NCI-H1105 treated with DMSO at 0.1 percent for 48 hours (cell line): ENCODE measurements at regions not wholly inside any gene's neighbourhood (a gene's known extent, or its start where the extent isn't known, plus 50 kb on each side); places are given as distances from the start of the nearest gene placed in this dataset.
"Not testable (repeated sequence)": the region's sequence is repeated elsewhere in the genome, so short reads cannot be mapped to it uniquely, and the experiment has no call there.

ENCODE experiments used
- DNase-seq: peaks from one replicate; lab custom pipeline; 2025; lab: John Stamatoyannopoulos, UW

DNA sequence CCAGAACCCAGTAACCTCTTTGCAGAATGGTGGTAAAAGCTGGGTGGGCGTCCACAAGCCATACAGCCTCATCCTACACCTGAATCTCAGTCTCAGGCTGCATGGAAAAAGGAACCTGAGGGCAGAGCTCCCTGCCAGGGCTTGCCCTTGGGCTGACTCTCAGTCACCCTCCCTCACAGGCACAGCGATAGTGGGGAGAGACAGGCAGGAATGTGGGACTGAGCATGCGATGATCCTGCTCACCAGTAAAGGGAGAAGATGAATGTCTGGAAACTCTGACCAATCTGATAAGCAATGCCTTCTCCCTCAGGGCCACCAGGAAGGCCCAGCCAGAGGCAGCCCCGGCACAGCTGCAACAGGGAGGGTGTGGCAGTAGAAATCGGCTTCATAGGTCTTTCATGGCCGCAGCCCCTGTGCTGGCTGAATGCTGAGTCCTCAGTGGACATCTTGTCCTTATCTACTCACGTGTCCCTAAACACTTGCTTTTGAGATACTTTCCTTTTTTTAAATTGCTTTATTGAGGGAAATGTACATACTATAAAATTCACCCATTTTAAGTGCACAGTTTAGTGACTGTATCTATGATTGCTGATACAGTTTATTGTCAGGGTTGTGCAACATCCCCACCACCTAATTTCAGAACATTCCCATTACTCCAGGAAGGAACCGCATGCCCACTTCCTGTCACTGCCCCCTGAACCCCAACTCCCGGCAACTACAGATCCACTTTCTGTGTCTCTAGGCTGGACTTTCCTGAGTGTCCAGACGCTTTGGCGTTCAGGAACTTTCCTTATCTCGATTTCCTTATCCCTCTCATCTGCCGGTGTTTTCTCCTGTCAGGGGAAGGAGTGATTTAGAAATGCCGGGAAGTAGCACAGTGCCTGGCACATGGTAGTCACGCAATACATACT lies 258.1 kb downstream of the PCNX1 start:
- DNase-seq, result no peak

GRCh38 chr14:71166180-71166837 lies 259.1 kb downstream of the PCNX1 start:
- no peak for DNase-seq

- DNase-seq, result not testable (repeated sequence)
Observed at GRCh38 chr14:71167325-71167950, 260.2 kb downstream of the PCNX1 start.

- DNase-seq, result not testable (repeated sequence)
Observed at GRCh38 chr14:71168161-71168560, 260.9 kb downstream of the PCNX1 start.

DNA sequence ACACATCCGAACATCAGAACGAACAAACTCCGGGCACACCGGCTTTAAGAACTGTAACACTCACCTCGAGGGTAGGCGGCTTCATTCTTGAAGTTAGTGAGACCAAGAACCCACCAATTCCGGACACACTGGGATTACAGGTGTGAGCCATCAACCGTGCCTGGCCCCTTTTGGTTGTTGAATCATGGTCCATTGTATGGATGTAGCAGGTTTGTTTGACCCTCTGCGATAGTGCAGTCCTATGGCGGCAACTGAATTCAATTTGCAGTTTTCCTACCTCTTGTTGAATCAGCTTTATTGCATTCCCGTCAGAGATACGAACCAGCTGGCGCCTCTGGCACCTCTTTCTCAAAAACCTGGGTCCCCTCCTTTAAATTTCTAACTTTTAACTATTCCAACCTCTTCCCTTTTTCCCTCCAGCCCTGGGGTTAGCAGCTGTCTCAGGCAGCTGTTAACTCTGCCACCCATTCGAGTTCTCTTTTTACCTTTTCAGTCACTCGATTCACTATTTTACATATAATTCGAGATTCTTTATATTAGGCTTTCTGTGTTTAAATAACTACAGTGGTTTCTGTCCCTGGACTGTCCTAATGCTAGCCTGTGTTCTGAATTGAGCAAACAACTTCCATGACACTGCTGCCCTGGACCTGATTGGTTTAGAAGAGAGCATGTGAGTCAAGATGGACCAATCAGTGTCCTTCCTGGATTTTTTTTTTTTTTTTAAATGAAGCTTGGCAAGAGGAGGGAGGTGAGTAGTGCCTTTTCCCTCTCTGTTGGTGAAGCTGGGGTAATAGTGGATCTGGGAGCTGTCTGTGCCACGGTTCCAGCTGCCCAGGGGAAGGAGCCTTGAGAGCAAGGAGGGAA lies 261.5 kb downstream of the PCNX1 start:
- DNase-seq, result no peak

- no peak for DNase-seq
Observed at GRCh38 chr14:71169861-71170260, 262.6 kb downstream of the PCNX1 start.

DNA sequence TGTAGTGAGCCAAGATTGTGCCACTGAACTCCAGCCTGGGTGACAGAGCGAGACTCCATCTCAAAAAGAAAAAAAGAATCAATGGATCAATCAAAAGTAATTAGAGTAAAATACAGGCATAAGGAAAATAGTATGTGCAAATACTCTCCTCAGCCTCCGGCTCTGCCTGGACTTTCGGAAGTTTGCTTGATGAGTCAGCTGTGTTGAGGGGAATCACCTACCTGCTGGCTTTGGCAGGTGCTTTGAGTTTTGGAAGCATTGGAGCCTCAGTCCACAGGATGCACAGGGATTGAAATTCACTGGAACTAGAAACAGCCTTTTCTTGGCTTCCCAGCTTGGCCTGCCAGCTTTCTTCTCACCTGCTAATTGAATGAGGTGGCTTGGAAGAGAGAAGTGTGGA lies 268.2 kb downstream of the PCNX1 start:
- no peak for DNase-seq

GRCh38 chr14:71179066-71179465 lies 271.8 kb downstream of the PCNX1 start:
- DNase-seq, result no peak

DNA sequence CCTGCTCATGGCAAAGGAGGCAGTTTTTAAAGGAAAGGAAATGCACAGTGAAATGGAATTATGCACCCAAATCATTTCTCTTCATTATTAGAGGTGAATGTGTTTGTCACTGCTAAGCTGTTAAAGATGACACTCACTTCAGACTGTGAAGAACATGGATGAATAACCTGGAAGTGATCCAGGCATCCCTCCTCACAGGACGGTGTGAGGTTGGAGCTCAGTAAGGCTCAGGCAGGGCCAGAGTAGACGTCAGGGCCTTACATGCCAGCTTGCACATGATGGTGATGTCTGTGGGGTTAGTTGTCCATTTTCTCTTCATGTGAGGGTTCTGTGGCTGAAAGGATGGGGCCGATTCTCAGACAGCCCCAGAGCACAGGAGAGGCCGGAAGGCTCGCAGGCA lies 273.1 kb downstream of the PCNX1 start:
- DNase-seq, result no peak

GRCh38 chr14:71181215-71182003 lies 274.1 kb downstream of the PCNX1 start:
- DNase-seq, result no peak

DNA sequence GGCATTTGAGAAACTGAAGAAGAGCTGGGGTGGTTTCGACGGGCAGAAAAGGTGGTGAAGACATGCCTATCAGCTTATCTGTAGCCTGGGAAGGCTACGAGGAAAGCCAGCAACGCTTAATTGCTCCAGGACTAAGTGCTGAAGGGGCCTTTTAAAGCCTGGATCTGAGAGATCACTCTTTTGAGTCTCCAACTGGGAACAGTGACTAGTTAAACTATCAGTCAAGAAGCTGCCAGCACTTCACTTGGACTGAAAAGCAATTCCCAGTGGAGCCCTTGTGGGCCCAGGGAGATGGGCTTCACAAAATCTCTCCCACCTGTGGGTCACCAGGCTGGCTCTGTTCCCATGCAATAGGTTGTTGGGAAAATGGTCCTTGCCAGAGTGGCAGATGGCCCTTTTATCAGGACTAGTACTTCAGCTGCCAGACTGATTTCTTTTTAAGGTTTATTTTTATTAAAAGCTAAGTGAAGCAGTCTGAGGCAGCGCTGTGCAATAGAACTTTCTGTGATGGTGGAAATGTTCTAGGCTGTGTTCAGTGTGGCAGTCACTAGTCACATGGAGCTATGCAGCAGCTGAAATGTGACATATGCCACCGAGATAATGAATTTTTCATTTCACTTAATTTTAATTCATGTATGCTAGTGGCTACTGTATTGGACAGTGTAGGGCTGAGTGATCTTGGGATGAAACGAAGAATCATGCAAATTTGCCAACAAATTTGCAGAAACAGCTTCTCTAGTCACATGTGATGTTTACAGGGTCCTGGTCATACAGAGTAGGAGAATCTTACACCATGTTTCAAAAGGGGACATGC lies 276.8 kb downstream of the PCNX1 start:
- DNase-seq, result peak; percentile 78

GRCh38 chr14:71185637-71186036 lies 278.4 kb downstream of the PCNX1 start:
- no peak for DNase-seq

DNA sequence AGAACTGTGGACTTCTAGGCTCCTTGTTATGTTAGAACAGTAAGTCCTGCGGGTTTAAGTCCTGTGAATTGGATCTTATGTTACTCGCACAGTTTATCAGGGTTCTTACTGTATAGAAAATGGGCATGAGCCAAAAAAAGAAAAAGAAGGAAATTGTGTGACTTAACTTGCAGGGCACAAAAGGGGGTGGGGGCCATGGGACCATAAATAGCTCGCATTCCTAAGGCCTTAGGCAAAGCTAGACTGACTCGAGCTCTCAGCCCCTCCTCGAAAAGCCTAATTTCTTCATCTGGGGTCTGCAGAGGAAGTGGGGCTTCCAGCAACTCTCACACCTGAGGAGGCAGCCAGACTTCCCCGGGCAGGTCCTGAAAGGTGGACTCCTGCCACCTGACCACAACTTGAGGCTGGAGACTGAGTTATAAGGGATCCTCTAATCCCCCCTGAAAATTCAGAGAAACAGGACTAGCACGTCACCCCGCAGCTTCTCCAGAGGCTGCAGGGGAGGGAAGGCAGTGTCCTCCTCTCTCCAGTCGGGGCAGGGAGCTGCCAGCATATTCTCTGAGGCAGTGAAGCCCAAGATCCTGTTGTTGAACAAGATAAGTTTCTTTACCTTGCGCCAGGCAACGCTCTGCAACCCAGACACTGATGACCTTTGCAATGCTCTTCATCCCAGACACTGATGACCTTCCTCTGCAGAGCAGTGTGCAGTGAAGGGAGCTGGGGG lies 280.5 kb downstream of the PCNX1 start:
- no peak for DNase-seq

DNA sequence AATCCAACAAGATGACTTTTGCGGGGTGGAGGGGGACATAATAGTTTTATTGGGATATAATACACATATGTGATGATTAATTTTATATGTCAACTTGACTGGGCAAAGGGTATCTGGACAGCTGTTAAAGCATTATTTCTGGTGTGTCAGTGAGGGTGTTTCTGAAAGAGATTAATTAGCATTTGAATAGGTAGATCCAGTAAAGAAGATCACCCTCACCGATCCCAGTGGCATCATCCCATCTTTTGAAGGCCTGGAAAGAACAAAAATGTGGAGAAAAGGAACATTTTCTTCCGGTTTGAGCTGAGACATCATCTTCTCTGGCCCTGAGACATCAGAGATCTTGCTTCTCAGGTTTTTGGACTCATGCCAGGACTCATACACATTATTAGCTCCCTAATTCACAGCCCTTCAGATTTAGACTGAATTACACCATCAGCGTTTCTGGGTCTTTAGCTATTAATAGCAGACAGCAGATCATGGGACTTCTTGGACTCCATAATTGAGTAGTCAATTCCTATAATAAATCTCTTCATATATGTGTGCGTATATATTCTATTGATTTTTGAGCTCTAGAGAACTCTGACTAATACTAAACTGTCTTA lies 283.6 kb downstream of the PCNX1 start:
- DNase-seq, result peak; percentile 64

DNA sequence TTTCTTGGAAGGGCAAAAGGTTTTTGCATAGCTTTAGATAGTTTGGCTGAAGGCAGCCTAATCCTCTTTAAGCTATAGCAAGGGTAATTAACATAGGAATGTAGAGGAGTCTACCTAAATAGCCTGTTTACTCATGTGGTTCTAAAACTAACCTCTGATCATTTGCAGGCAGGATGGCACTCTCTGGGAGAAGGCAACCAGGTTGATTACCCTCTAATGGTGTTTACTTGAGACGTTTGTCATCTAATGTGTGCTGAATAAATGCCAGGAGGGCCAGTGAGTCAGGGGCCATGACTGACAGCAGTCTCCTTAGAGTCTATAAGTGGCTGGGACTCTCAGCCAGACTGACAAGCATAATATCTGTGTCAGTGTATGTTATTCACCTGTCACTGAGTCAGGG lies 286.4 kb downstream of the PCNX1 start:
- no peak for DNase-seq

DNA sequence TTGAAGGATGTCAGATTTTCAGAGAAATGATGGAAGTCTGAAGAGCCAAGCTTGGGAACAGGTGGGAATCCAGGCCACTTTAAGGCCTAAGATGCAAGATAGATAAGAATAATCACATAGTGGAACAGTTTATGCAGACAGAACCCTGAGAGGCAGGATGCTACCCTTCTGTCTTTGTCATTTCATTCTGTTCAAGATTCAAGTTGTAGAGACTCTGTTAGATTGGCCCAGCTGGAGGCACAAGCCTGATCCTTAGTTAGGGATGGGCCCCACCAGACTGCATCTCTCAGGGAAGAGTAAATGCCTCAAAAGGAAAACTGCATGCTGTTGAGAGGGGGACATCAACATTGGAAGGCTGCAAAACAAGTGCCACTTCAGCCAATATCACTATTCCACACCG lies 287.0 kb downstream of the PCNX1 start:
- DNase-seq, result no peak

GRCh38 chr14:71196921-71197320 lies 289.7 kb downstream of the PCNX1 start:
- DNase-seq, result no peak

- no peak for DNase-seq
Observed at GRCh38 chr14:71198687-71199086, 291.4 kb downstream of the PCNX1 start.

GRCh38 chr14:71201840-71202239 lies 294.6 kb downstream of the PCNX1 start:
- DNase-seq, result no peak
